ENCODE measurements at regions not wholly inside any gene's neighbourhood (a gene's known extent, or its start where the extent isn't known, plus 50 kb on each side); places are given as distances from the start of the nearest gene placed in this dataset.

DNA sequence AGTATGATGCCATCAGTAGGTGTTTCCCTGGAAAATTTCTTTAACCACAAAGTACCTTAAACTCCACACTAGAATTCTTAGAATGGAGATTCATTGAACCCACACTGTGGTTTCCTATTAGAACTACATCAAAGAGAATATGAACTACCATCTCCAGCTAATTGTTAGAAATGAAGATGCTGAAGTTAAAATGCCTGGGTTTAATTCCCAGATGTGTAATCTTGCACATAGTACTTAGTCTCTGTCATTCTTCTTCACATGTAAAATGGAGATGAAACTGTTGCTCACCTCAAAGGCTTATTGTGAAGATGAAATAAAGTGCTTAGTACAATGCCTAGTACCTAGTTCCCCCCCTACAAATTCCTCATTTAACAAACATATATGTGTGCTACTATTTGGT lies 303.3 kb upstream of the CCNG1 start:
- intact Hi-C loops (cut with DNase I), result no loop called here
- Histone ChIP-seq H3K36me3 (no peaks in the 10 kb centered on the region), H3K27ac (replicated peaks in 1 of 4) (no peak overlapping the region), H3K27me3 (no peaks in the 10 kb centered on the region), H3K9me3 (no peaks in the 10 kb centered on the region), H3K4me1 (no peaks in the 10 kb centered on the region), H3K4me3 (no peak overlapping the region)
- no peak for DNase-seq (ENCODE audit: extremely low spot score)
- TF ChIP-seq CTCF (IDR thresholded peaks at IDR 0.05) (no peak), POLR2A (IDR thresholded peaks at IDR 0.05; ENCODE audit: low read depth) (no peak), EP300 (IDR thresholded peaks at IDR 0.05) (no peak), POLR2AphosphoS5 (IDR thresholded peaks at IDR 0.05) (no peak)

DNA sequence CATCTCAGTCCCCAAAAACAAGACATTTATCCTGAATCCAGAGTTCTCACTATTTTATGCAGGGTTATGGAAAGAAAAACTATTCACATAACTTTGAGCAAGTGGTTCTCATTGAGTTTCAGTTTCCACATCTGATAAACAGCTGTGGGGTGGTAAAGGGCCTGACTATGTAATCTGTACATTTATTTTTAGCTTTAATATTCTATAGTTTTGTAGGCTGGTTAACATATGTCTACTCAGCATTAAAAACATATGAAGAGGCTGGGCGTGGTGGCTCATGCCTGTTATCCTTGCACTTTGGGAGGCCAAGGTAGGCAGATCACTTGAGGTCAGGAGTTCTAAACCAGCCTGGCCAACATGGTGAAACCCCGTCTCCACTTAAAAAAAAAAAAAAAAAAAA lies 301.5 kb upstream of the CCNG1 start:
- Histone ChIP-seq H3K36me3 (no peaks in the 10 kb centered on the region), H3K4me3 (no peak overlapping the region), H3K27ac (replicated peaks in 1 of 4) (no peak overlapping the region), H3K9me3 (no peaks in the 10 kb centered on the region), H3K27me3 (no peaks in the 10 kb centered on the region), H3K4me1 (no peaks in the 10 kb centered on the region)
- no peak for DNase-seq (ENCODE audit: extremely low spot score)
- intact Hi-C loops (cut with DNase I), result no loop called here
- 56% methylated on average over 2 of the region's 2 CpGs for WGBS
- TF ChIP-seq CTCF (IDR thresholded peaks at IDR 0.05) (no peak), POLR2A (IDR thresholded peaks at IDR 0.05; ENCODE audit: low read depth) (no peak), POLR2AphosphoS5 (IDR thresholded peaks at IDR 0.05) (no peak), EP300 (IDR thresholded peaks at IDR 0.05) (no peak)

GRCh38 chr5:163161512-163161911 lies 275.9 kb upstream of the CCNG1 start:
- H3K4me1 ChIP-seq, result no peaks in the 10 kb centered on the region
- intact Hi-C loops (cut with DNase I), result no loop called here
- no peak overlapping the region for H3K27ac ChIP-seq (replicated peaks in 1 of 4)
- H3K4me3 ChIP-seq, result no peak overlapping the region
- TF ChIP-seq EP300 (IDR thresholded peaks at IDR 0.05), result no peak
- TF ChIP-seq POLR2AphosphoS5 (IDR thresholded peaks at IDR 0.05), result no peak
- no peak for TF ChIP-seq POLR2A (IDR thresholded peaks at IDR 0.05; ENCODE audit: low read depth)
- TF ChIP-seq CTCF (IDR thresholded peaks at IDR 0.05), result no peak
- no peaks in the 10 kb centered on the region for H3K27me3 ChIP-seq
- H3K36me3 ChIP-seq, result no peaks in the 10 kb centered on the region
- DNase-seq (ENCODE audit: extremely low spot score), result no peak
- H3K9me3 ChIP-seq, result peaks cover 0 to 12% (median 0%) of the 10 kb centered on the region in 4 donors

DNA sequence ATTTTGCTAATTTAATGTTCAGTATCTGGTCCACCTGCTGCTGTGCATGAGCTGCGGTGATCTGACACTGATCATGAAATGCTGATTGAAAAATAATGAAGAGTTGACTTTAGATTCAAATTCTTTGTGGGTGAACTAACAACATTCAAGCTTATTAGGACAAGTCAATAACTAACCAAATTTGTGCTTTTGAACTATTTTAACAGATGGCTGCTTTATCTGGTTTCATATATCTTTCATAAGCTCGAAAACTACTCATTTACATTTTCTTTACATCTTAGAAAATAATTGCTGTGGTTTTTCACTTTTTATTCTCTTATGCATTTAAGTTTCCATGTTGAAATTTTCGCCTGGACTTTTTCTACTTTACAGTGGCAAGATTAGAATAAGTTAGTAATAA lies 274.8 kb upstream of the CCNG1 start:
- TF ChIP-seq POLR2AphosphoS5 (IDR thresholded peaks at IDR 0.05), result no peak
- no peak for TF ChIP-seq CTCF (IDR thresholded peaks at IDR 0.05)
- no peak for TF ChIP-seq POLR2A (IDR thresholded peaks at IDR 0.05; ENCODE audit: low read depth)
- no peak for TF ChIP-seq EP300 (IDR thresholded peaks at IDR 0.05)
- DNase-seq (ENCODE audit: extremely low spot score), result no peak
- Histone ChIP-seq H3K9me3 (peaks cover 0 to 12% (median 0%) of the 10 kb centered on the region in 4 donors), H3K4me1 (no peaks in the 10 kb centered on the region), H3K4me3 (no peak overlapping the region), H3K36me3 (no peaks in the 10 kb centered on the region), H3K27ac (replicated peaks in 1 of 4) (no peak overlapping the region), H3K27me3 (no peaks in the 10 kb centered on the region)
- 57% methylated on average over 3 of the region's 3 CpGs for WGBS
- intact Hi-C loops (cut with DNase I), result no loop called here

DNA sequence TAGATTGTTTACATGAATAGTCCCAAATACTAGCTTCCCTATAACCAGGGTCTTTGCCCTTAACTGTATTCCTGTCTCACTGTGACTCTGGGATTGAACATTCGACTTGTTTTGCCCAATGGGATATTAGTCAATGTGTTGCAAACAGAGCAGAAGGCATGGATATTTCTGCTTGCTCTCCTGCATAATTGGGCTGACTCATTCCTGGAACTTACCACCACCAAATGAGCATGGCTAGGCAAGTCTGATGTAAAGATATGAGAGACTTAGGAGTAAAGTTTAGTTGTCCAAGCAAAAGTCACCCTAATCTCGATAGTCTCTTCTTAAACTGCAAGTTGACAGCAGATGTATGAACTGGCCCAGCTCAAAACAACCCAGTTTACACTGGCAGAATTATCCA lies 273.5 kb upstream of the CCNG1 start:
- no peaks in the 10 kb centered on the region for H3K4me1 ChIP-seq
- WGBS, result 67% methylated on average over 2 of the region's 2 CpGs
- peaks cover 0 to 12% (median 0%) of the 10 kb centered on the region in 4 donors for H3K9me3 ChIP-seq

More for the DNA sequence above, 273.5 kb upstream of the CCNG1 start:
- no peak overlapping the region for H3K27ac ChIP-seq (replicated peaks in 1 of 4)
- H3K27me3 ChIP-seq, result no peaks in the 10 kb centered on the region
- H3K36me3 ChIP-seq, result no peaks in the 10 kb centered on the region
- H3K4me3 ChIP-seq, result no peak overlapping the region
- DNase-seq (ENCODE audit: extremely low spot score), result no peak
- intact Hi-C loops (cut with DNase I), result no loop called here
- TF ChIP-seq CTCF (IDR thresholded peaks at IDR 0.05), result no peak
- TF ChIP-seq POLR2A (IDR thresholded peaks at IDR 0.05; ENCODE audit: low read depth), result no peak
- no peak for TF ChIP-seq EP300 (IDR thresholded peaks at IDR 0.05)
- TF ChIP-seq POLR2AphosphoS5 (IDR thresholded peaks at IDR 0.05), result no peak
